Kidney epithelial cell (primary cell): ENCODE measurements at regions not wholly inside any gene's neighbourhood (a gene's known extent, or its start where the extent isn't known, plus 50 kb on each side); places are given as distances from the start of the nearest gene placed in this dataset.

Experiments
- DNase-seq: peaks from one replicate; pipeline ENCODE4 v3.0.0-alpha.2; 2010; ENCODE audit warnings: low read depth
- H3K27me3 ChIP-seq: 2 replicates; pipeline ENCODE4 v1.6.0; 2011; ENCODE audit warnings: low read length; ENCODE audit not compliant: control insufficient read depth, insufficient read depth
- H3K36me3 ChIP-seq: 2 replicates; pipeline ENCODE4 v1.5.1; 2011; ENCODE audit warnings: low read length; ENCODE audit not compliant: control insufficient read depth, insufficient read depth
- H3K4me3 ChIP-seq: 2 replicates; pipeline ENCODE4 v1.5.1; 2011; ENCODE audit warnings: low read depth, mild to moderate bottlenecking, control low read depth, low read length
- TF ChIP-seq, protein P1 (sequence below): IDR thresholded peaks from 2 replicates; pipeline ENCODE4 v1.5.1; 2011; ENCODE audit warnings: mild to moderate bottlenecking, moderate library complexity, low read length, control low read depth, inconsistent platforms; ENCODE audit not compliant: insufficient read depth, poor library complexity, severe bottlenecking

DNA sequence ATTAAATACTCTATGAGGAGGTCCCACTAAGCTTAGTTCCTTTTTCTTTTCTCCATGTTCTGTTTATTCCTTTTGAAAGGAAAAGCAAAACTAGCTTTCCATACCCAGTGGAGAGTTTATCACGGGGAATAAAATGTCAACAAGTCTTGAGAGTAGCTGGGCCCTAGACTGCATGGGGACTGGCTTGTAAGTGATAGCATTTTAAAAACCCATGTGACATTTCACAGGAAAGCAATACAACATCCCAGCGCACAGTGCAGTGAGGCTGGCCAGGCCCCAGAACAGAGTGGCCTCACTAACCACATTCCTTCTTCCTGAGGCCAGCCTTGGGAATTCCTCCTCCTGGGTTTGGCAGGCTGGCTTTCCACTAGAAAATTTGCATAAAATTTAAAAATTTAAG lies 149.8 kb downstream of the DLEU7 start:
- no peaks in the 10 kb centered on the region for H3K36me3 ChIP-seq
- H3K4me3 ChIP-seq, result no peak overlapping the region
- TF ChIP-seq, protein P1, sequence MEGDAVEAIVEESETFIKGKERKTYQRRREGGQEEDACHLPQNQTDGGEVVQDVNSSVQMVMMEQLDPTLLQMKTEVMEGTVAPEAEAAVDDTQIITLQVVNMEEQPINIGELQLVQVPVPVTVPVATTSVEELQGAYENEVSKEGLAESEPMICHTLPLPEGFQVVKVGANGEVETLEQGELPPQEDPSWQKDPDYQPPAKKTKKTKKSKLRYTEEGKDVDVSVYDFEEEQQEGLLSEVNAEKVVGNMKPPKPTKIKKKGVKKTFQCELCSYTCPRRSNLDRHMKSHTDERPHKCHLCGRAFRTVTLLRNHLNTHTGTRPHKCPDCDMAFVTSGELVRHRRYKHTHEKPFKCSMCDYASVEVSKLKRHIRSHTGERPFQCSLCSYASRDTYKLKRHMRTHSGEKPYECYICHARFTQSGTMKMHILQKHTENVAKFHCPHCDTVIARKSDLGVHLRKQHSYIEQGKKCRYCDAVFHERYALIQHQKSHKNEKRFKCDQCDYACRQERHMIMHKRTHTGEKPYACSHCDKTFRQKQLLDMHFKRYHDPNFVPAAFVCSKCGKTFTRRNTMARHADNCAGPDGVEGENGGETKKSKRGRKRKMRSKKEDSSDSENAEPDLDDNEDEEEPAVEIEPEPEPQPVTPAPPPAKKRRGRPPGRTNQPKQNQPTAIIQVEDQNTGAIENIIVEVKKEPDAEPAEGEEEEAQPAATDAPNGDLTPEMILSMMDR, result no peak
- no peaks in the 10 kb centered on the region for H3K27me3 ChIP-seq
- no peak for DNase-seq

DNA sequence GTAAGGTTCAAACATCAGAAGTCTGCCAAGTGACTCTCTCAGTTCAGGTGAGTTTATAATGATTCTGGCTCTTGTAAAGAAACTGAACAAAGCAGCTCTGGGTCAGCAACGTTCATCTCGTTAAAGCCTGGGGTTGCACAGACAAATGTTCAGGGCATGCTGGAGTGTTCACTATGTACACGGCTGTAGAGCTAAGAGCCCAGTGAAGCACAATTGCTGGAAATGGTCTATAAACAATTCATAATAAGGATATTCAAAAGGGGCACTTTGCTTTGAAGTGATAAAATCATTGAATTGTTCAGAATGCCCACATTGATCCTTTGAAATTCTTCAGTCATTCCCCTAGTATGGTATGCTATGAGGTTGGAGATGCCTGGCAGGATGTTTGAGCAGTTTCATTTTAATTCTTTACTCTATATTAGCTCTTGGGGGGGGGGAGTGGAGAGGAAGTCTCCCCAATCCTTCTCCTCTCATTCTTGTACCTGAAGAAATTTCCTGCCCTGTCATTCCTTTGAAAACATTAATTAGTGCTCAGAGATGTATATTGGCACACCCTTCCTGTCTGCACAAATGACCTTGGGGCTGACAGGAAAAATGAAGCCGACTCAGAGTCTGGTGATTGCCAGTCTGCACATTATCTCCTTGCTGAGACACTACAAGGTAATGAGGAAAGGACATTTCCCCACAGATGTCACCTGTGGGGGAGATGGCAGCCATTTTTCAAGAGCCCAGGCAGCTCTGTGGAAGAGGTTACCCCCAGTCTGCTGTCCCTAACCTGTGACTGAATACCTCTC lies 145.5 kb downstream of the DLEU7 start:
- Histone ChIP-seq H3K27me3 (no peaks in the 10 kb centered on the region), H3K36me3 (no peaks in the 10 kb centered on the region), H3K4me3 (no peak overlapping the region)
- TF ChIP-seq, protein P1, result no peak
- no peak for DNase-seq

DNA sequence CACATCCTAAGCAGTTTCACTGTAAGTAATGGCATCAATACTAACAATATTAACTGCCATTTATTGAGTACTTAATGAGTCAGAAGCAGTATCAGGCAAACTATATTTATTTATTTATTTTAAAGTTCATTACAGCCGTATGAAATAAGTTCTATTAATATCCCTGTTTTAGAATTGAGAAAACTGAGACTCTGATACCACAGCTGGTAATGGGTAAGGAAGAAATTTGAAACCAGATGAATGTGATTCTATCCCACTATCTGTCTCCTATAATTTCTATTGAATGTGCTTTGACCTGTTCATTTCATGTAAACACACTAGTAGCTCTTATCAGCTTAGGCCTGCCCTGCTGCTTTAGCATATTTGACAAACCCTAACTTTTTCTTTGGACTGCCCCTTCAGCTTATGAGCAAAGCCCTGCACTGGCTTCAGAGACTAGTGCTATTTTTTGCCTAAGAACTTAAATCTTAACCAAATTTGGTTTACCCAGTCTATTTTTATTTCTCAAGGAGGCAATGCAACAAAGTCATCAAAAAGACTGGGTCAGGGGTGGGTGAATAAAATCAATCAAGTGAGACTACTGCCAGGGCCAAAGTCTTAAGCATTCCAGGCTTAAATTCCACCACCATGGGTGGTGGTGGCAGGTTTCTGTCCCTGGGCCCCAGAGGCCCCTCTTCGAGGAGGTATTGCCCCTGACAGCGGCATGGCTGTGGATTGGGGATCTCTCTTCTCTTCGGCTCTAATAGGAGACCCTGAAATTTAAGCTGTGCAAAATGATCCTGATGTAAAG lies 143.4 kb downstream of the DLEU7 start:
- no peak for DNase-seq
- no peaks in the 10 kb centered on the region for H3K27me3 ChIP-seq
- H3K36me3 ChIP-seq, result no peaks in the 10 kb centered on the region
- TF ChIP-seq, protein P1, result no peak
- H3K4me3 ChIP-seq, result no peak overlapping the region

DNA sequence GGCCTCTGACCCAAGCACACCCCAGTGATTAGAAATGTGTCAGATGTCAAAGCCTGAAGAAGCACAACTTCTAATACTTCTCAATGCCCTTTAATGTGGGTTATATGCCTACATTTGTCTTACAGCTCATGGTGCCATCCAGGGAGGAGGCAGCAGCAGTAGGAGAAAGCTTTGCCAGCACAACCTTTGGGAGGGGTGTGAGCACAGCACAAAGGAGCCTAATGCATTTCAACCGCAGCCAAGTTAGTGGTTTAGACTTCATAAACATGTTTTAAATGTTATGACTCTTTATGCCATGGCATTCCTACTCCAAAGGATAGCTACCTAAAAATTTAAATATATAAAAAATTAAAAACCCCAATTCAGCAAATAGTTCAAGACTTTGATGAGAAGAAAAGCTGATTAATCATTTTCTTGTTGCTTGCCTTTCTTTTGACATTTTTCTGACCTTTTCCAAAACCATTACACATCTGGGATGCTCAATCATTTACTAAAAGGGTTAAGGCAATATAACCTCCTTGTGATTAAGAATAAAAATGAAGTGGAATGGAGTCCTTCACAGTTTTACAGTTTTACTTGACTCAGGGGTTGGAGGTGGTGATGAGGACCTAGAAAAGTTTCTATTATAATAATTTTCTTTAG lies 142.7 kb downstream of the DLEU7 start:
- no peaks in the 10 kb centered on the region for H3K27me3 ChIP-seq
- H3K4me3 ChIP-seq, result no peak overlapping the region
- DNase-seq, result no peak
- H3K36me3 ChIP-seq, result no peaks in the 10 kb centered on the region
- TF ChIP-seq, protein P1, result no peak

DNA sequence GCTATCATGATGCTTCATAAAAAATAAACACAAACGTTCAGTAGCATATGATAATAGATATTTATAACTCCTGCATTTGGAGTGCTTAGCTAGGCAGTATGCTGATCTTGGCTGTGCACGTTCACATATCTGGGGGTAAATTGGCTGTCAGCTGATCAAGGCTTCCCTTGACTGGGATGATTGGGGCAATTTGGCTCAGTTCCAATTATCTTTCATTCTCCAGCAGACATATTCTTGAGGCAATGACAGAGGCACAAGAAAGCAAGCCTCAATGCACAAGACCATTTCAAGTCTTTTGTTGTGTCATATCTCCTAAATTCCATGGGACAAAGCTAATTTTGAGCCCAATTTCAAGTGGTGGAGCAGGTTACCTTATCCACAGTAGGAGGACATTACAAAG lies 142.0 kb downstream of the DLEU7 start:
- Histone ChIP-seq H3K36me3 (no peaks in the 10 kb centered on the region), H3K4me3 (no peak overlapping the region), H3K27me3 (no peaks in the 10 kb centered on the region)
- DNase-seq, result no peak
- TF ChIP-seq, protein P1, result no peak
